Lung (tissue), 11 donors: ENCODE measurements at regions not wholly inside any gene's neighbourhood (a gene's known extent, or its start where the extent isn't known, plus 50 kb on each side); places are given as distances from the start of the nearest gene placed in this dataset.

Experiments used
- ATAC-seq: fragments of 200-7000 bp; cut with Tn5 transposase; one replicate; pipeline ENCODE4 v1.9.1; 2020; ENCODE audit warnings: moderate number of reproducible peaks; ENCODE audit not compliant: insufficient read depth, low FRiP score
- DNase-seq, 3 donors: peaks; one replicate each; pipeline ENCODE4 v3.0.0-alpha.2; 2013 to 2017
- H3K27ac ChIP-seq, 2 donors: one replicate each; pipeline ENCODE4 v1.5.1; 2013; ENCODE audit warnings: mild to moderate bottlenecking in 2 of 2, moderate library complexity in 2 of 2, control low read depth in 1 of 2, inconsistent platforms in 1 of 2, low read depth in 1 of 2, low read length in 1 of 2
- H3K27me3 ChIP-seq, 3 donors: one replicate each; pipeline ENCODE4 v1.5.1; 2013; ENCODE audit warnings: low read length in 2 of 3; ENCODE audit not compliant: control insufficient read depth in 3 of 3, insufficient read depth in 3 of 3
- H3K36me3 ChIP-seq, 4 donors: one replicate each; pipeline ENCODE4 v1.5.1; 2013; ENCODE audit warnings: low read length in 4 of 4, mild to moderate bottlenecking in 1 of 4, moderate library complexity in 1 of 4; ENCODE audit not compliant: control insufficient read depth in 4 of 4, insufficient read depth in 4 of 4
- H3K4me1 ChIP-seq, 5 donors: one replicate each; pipeline ENCODE4 v1.5.1; 2013; ENCODE audit warnings: low read length in 5 of 5, mild to moderate bottlenecking in 2 of 5, moderate library complexity in 1 of 5; ENCODE audit not compliant: control insufficient read depth in 5 of 5, insufficient read depth in 5 of 5
- H3K4me3 ChIP-seq: one replicate; pipeline ENCODE4 v1.5.1; 2013; ENCODE audit warnings: mild to moderate bottlenecking, control low read depth, moderate library complexity
- H3K9ac ChIP-seq, 2 donors: one replicate each; pipeline ENCODE4 v1.5.1; 2013; ENCODE audit warnings: low read length in 2 of 2, control low read depth in 1 of 2; ENCODE audit not compliant: insufficient read depth in 1 of 2
- H3K9me3 ChIP-seq, 4 donors: one replicate each; pipeline ENCODE4 v1.5.1; 2013; ENCODE audit warnings: low read length in 3 of 4, mild to moderate bottlenecking in 1 of 4, moderate library complexity in 1 of 4; ENCODE audit not compliant: control insufficient read depth in 4 of 4, insufficient read depth in 3 of 4
- WGBS, 2 donors: extraction: QIAGEN DNeasy Blood & Tissue Kit; methylation state at CpG; one replicate each; pipeline ENCODE4 v1.1.7; 2013; 5-methylcytosine and 5-hydroxymethylcytosine counted together
- TF ChIP-seq, protein P1 (sequence below): IDR thresholded peaks from 2 replicates; pipeline ENCODE4 v1.5.1; 2012; ENCODE audit warnings: mild to moderate bottlenecking; ENCODE audit errors: control extremely low read depth, extremely low read depth
- donor health status: control.
- donor health status: control.
- donor health status: Bipolar disorder and iron deficiency.
- donor health status: healthy.
- donor health status: DM: yes; HTN: yes; CAD: no.

DNA sequence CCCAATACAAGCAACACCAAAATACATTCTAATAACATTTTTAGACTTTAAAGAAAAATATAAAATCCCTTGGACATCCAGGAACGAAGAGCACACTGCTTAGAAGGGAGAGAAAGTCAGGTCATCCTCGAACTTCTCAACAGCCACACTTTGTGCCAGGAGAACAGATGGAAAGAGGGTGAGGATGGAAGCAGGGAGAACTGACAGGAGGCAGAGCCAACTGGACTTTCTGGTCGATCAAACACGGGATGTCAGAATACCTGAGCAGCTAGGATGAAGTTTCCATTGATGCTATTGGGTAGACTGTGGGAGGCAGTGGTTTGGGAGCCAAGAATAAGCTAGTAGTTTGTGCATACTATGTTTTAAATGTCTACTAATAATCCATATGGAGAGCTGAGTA lies 111.4 kb downstream of the TOMM20 start:
- H3K4me3 ChIP-seq, result no peak overlapping the region
- H3K27ac ChIP-seq, result no peak overlapping the region
- no peak for ATAC-seq
- 95 to 99% methylated on average over 4 of the region's 4 CpGs for WGBS, 2 donors
- peaks cover 0 to 7% (median 3%) of the 10 kb centered on the region in 5 donors for H3K4me1 ChIP-seq
- DNase-seq, result no peak
- TF ChIP-seq, protein P1, sequence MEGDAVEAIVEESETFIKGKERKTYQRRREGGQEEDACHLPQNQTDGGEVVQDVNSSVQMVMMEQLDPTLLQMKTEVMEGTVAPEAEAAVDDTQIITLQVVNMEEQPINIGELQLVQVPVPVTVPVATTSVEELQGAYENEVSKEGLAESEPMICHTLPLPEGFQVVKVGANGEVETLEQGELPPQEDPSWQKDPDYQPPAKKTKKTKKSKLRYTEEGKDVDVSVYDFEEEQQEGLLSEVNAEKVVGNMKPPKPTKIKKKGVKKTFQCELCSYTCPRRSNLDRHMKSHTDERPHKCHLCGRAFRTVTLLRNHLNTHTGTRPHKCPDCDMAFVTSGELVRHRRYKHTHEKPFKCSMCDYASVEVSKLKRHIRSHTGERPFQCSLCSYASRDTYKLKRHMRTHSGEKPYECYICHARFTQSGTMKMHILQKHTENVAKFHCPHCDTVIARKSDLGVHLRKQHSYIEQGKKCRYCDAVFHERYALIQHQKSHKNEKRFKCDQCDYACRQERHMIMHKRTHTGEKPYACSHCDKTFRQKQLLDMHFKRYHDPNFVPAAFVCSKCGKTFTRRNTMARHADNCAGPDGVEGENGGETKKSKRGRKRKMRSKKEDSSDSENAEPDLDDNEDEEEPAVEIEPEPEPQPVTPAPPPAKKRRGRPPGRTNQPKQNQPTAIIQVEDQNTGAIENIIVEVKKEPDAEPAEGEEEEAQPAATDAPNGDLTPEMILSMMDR, result no peak
- no peaks in the 10 kb centered on the region for H3K36me3 ChIP-seq
- H3K27me3 ChIP-seq, result no peaks in the 10 kb centered on the region
- H3K9me3 ChIP-seq, result peaks cover 0 to 2% (median 0%) of the 10 kb centered on the region in 4 donors
- H3K9ac ChIP-seq, result no peak overlapping the region

DNA sequence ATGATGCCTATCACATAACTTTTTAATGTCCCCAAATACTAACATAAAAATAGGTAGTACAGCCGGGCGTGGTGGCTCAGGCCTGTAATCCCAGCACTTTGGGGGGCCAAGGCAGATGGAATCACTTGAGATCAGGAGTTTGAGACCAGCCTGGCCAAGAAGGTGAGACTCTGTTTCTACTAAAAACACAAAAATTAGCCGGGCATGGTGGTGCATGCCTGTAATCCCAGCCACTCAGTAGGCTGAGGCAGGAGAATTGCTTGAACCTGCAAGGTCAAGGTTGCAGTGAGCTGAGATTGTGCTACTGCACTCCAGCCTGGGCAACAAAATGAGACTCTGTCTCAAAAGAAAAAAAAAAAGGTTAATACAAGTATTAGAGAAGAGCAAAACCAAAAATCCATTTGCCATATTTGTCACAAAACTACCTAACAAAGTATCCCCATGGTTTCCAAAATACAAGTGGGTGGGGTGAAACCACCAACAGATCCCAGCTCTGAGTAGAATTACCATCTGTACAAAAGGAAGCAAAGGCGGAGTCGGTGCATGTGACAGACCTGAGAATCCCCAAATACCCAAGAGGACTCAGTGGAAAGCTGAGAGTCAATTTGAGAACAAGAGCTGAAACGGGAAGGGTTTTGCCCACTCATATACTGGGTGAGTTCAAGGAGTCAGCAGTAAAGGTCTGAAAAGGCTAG lies 113.2 kb downstream of the TOMM20 start:
- H3K9ac ChIP-seq, result no peak overlapping the region
- peaks cover 0 to 2% (median 0%) of the 10 kb centered on the region in 4 donors for H3K9me3 ChIP-seq
- peaks cover 0 to 3% (median 0%) of the 10 kb centered on the region in 5 donors for H3K4me1 ChIP-seq
- DNase-seq (no peak), ATAC-seq (no peak)
- TF ChIP-seq, protein P1, result no peak
- no peaks in the 10 kb centered on the region for H3K27me3 ChIP-seq
- 85 to 89% methylated on average over 6 of the region's 6 CpGs for WGBS, 2 donors
- no peak overlapping the region for H3K4me3 ChIP-seq
- H3K36me3 ChIP-seq, result no peaks in the 10 kb centered on the region
- H3K27ac ChIP-seq, result no peak overlapping the region

DNA sequence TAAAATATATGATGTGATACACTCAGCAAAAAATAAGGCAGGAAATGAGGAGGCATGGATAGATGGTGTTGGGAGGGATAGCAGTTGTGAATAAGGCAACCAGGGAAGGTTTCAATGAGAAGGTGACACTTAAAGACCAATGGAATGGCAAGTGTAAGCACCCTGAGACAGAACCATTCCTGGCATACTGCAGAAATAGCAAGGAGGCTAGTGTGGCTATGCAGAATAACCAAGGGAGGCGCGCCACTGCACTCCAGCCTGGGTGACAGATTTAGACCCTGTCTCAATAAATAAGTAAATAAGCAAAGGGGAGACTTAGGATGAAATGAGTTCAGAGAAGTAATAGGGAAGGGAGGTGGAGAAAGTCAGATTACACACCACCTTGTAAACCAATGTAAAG lies 113.9 kb downstream of the TOMM20 start:
- H3K36me3 ChIP-seq, result no peaks in the 10 kb centered on the region
- H3K4me3 ChIP-seq, result no peak overlapping the region
- H3K9ac ChIP-seq, result no peak overlapping the region
- 96 to 97% methylated on average over 2 of the region's 2 CpGs for WGBS, 2 donors
- peaks cover 0 to 3% (median 0%) of the 10 kb centered on the region in 5 donors for H3K4me1 ChIP-seq
- TF ChIP-seq, protein P1, result no peak
- no peaks in the 10 kb centered on the region for H3K27me3 ChIP-seq
- no peak overlapping the region for H3K27ac ChIP-seq
- ATAC-seq (no peak), DNase-seq (no peak)
- H3K9me3 ChIP-seq, result peaks cover 0 to 2% (median 0%) of the 10 kb centered on the region in 4 donors
